Brain microvascular endothelial cell (primary cell): ENCODE measurements at regions not wholly inside any gene's neighbourhood (a gene's known extent, or its start where the extent isn't known, plus 50 kb on each side); places are given as distances from the start of the nearest gene placed in this dataset.

Experiments
- DNase-seq: peaks from one replicate; pipeline ENCODE4 v3.0.0-alpha.2; 2020
- H3K27ac ChIP-seq: fragments of 250-450 bp; sonication (Bioruptor Pico); 2 replicates; pipeline ENCODE4 v1.5.1; 2020; ENCODE audit warnings: mild to moderate bottlenecking, moderate library complexity
- H3K27me3 ChIP-seq: fragments of 250-450 bp; sonication (Bioruptor Pico); replicated peaks from 2 replicates; pipeline ENCODE4 v1.5.1; 2020; ENCODE audit warnings: mild to moderate bottlenecking
- H3K36me3 ChIP-seq: fragments of 250-450 bp; sonication (Bioruptor Pico); replicated peaks from 2 replicates; pipeline ENCODE4 v1.5.1; 2020; ENCODE audit warnings: mild to moderate bottlenecking
- H3K4me3 ChIP-seq: 2 replicates; pipeline ENCODE4 v1.5.1; 2011; ENCODE audit warnings: low read depth, mild to moderate bottlenecking, control low read depth, low read length, moderate library complexity
- in situ Hi-C: cut with HindIII; loops from 2 replicates; pipeline ENCODE4 v1.10.0; 2017; ENCODE audit warnings: low sequenced_read_pairs, low pct_ligation_motif_present
- TF ChIP-seq, protein P1 (sequence below): IDR thresholded peaks from 2 replicates; pipeline ENCODE4 v1.5.1; 2011; ENCODE audit warnings: low read depth, mild to moderate bottlenecking, moderate library complexity, low read length, control low read depth, inconsistent platforms; ENCODE audit errors: missing control alignments

GRCh38 chr2:467101-467500 lies 179.2 kb upstream of the ALKAL2 start:
- in situ Hi-C loops = no loop called here
- H3K27ac ChIP-seq = no peak overlapping the region
- peaks cover 10% of the 10 kb centered on the region for H3K27me3 ChIP-seq

GRCh38 chr2:464562-465309 lies 176.8 kb upstream of the ALKAL2 start:
- Histone ChIP-seq H3K27me3 (peaks cover 10% of the 10 kb centered on the region), H3K27ac (no peak overlapping the region), H3K36me3 (no peaks in the 10 kb centered on the region), H3K4me3 (no peak overlapping the region)
- TF ChIP-seq, protein P1, sequence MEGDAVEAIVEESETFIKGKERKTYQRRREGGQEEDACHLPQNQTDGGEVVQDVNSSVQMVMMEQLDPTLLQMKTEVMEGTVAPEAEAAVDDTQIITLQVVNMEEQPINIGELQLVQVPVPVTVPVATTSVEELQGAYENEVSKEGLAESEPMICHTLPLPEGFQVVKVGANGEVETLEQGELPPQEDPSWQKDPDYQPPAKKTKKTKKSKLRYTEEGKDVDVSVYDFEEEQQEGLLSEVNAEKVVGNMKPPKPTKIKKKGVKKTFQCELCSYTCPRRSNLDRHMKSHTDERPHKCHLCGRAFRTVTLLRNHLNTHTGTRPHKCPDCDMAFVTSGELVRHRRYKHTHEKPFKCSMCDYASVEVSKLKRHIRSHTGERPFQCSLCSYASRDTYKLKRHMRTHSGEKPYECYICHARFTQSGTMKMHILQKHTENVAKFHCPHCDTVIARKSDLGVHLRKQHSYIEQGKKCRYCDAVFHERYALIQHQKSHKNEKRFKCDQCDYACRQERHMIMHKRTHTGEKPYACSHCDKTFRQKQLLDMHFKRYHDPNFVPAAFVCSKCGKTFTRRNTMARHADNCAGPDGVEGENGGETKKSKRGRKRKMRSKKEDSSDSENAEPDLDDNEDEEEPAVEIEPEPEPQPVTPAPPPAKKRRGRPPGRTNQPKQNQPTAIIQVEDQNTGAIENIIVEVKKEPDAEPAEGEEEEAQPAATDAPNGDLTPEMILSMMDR = no peak
- in situ Hi-C loops = no loop called here
- no peak for DNase-seq

More at GRCh38 chr2:467101-467500, 179.2 kb upstream of the ALKAL2 start:
- Histone ChIP-seq H3K4me3 (no peak overlapping the region), H3K36me3 (no peaks in the 10 kb centered on the region)
- TF ChIP-seq, protein P1 = no peak
- no peak for DNase-seq

GRCh38 chr2:460861-461260 lies 173.0 kb upstream of the ALKAL2 start:
- in situ Hi-C loops = no loop called here
- H3K27me3 ChIP-seq = no peaks in the 10 kb centered on the region
- no peak for DNase-seq

DNA sequence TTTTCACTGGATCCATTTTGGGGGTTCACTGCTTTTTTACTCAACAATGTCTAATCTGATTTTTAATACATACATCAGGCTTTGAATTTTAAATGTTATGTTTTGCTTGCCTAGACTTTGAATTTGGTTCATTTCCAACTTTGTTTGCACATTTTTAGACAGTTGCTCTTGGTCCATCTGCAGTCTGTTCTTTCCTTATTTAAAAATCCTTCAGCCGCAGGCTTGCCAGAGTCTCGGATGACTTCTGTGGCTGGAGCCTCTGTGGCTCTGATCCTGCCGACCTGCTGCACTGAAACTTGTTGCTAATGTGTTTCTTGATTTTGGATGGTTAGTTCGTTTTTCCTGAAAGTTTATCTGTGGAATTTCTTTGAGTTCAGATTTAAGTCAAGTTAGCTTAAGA lies 172.0 kb upstream of the ALKAL2 start:
- TF ChIP-seq, protein P1 = no peak
- no peak for DNase-seq
- no peaks in the 10 kb centered on the region for H3K27me3 ChIP-seq
- no peaks in the 10 kb centered on the region for H3K36me3 ChIP-seq
- in situ Hi-C loops = no loop called here
- H3K4me3 ChIP-seq = no peak overlapping the region
- no peak overlapping the region for H3K27ac ChIP-seq

More at GRCh38 chr2:460861-461260, 173.0 kb upstream of the ALKAL2 start:
- H3K4me3 ChIP-seq = no peak overlapping the region
- TF ChIP-seq, protein P1 = no peak
- no peaks in the 10 kb centered on the region for H3K36me3 ChIP-seq
- H3K27ac ChIP-seq = no peak overlapping the region

DNA sequence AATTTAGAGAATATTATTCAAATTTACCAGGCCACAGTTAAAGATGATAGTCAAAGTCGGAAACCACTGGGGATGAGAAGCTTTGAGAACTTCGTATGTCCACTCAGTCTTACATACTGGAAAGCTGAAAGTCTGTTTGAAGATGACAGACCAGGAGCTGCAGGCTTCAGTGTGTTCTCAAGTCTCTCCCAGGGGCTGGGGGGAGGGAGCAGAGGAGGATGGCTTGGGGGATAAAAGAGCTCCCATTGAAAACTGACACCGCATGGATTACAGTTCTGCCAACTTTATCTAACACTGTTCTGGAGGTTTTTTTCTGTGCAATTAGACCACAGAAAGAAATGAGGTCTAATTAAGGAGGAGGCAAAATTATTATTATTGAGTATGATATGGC lies 170.5 kb upstream of the ALKAL2 start:
- no peak for DNase-seq
- Histone ChIP-seq H3K27ac (no peak overlapping the region), H3K27me3 (no peaks in the 10 kb centered on the region), H3K4me3 (no peak overlapping the region), H3K36me3 (no peaks in the 10 kb centered on the region)
- in situ Hi-C loops = no loop called here
- TF ChIP-seq, protein P1 = no peak

DNA sequence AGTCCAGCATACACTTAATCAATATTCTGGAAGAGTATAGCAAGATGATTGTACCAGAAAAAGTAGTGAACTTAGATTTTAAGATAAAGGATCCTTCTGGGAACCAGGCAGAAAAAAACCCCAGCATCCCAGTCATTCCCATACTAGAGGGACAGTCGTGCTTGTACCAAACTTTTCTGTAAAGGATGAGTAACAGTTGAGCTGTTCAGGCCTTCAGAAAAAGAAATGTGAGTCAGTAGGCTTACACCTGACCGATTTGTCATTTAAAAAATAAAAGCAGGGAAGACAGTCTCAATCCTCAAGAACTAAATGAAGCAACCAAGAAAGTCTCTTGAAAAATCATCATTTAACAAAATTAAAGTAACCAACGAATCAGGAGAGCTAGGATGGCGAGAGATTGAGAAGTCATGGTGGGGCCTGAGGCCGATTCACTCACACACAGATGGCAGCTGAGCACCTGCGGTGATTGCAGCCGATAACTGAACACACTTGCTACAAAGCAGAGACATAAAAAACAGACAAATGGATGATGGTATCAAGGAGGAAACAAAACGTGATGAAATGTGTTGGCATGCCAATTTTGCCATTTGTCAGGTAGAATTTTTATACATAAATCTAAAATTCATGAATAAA lies 170.0 kb upstream of the ALKAL2 start:
- DNase-seq = no peak

More for the DNA sequence above, 170.0 kb upstream of the ALKAL2 start:
- Histone ChIP-seq H3K27ac (no peak overlapping the region), H3K27me3 (no peaks in the 10 kb centered on the region), H3K36me3 (no peaks in the 10 kb centered on the region), H3K4me3 (no peak overlapping the region)
- in situ Hi-C loops = no loop called here
- TF ChIP-seq, protein P1 = no peak
